ENCODE measurements at regions not wholly inside any gene's neighbourhood (a gene's known extent, or its start where the extent isn't known, plus 50 kb on each side); places are given as distances from the start of the nearest gene placed in this dataset.

GRCh38 chr7:52501696-52502095 is 533.7 kb upstream of the POM121L12 start:
- WGBS, 2 donors, result 70 to 78% methylated on average over 2 of the region's 2 CpGs
- H3K4me1 ChIP-seq, result no peaks in the 10 kb centered on the region
- TF ChIP-seq POLR2A (IDR thresholded peaks at IDR 0.05), result no peak
- TF ChIP-seq CTCF (IDR thresholded peaks at IDR 0.05), result no peak
- H3K27me3 ChIP-seq, result no peaks in the 10 kb centered on the region
- DNase-seq, result no peak
- H3K36me3 ChIP-seq (ENCODE audit: low read depth, missing control alignments), result no peaks in the 10 kb centered on the region
- no peak overlapping the region for H3K27ac ChIP-seq
- H3K4me3 ChIP-seq, result no peak overlapping the region
- intact Hi-C loops (cut with DNase I; ENCODE audit: low total_unique reads), result no loop called here
- no peaks in the 10 kb centered on the region for H3K9me3 ChIP-seq

GRCh38 chr7:52500841-52501240 is 534.6 kb upstream of the POM121L12 start:
- 57 to 74% methylated on average over 3 of the region's 3 CpGs for WGBS, 2 donors
- no peaks in the 10 kb centered on the region for H3K27me3 ChIP-seq
- H3K4me3 ChIP-seq, result no peak overlapping the region
- no peaks in the 10 kb centered on the region for H3K36me3 ChIP-seq (ENCODE audit: low read depth, missing control alignments)
- no peaks in the 10 kb centered on the region for H3K9me3 ChIP-seq
- DNase-seq, result no peak
- no peaks in the 10 kb centered on the region for H3K4me1 ChIP-seq
- H3K27ac ChIP-seq, result no peak overlapping the region
- TF ChIP-seq CTCF (IDR thresholded peaks at IDR 0.05) (no peak), POLR2A (IDR thresholded peaks at IDR 0.05) (no peak)
- intact Hi-C loops (cut with DNase I; ENCODE audit: low total_unique reads), result no loop called here

- 65 to 82% methylated on average over 1 of the region's 1 CpG for WGBS, 2 donors
- intact Hi-C loops (cut with DNase I; ENCODE audit: low total_unique reads), result no loop called here
- no peak overlapping the region for H3K4me3 ChIP-seq
- no peaks in the 10 kb centered on the region for H3K9me3 ChIP-seq
- DNase-seq, result no peak
- H3K27me3 ChIP-seq, result no peaks in the 10 kb centered on the region
- TF ChIP-seq CTCF (IDR thresholded peaks at IDR 0.05) (no peak), POLR2A (IDR thresholded peaks at IDR 0.05) (no peak)
- no peaks in the 10 kb centered on the region for H3K4me1 ChIP-seq
- no peaks in the 10 kb centered on the region for H3K36me3 ChIP-seq (ENCODE audit: low read depth, missing control alignments)
- no peak overlapping the region for H3K27ac ChIP-seq
Observed at GRCh38 chr7:52498366-52498765, 537.1 kb upstream of the POM121L12 start.

- Histone ChIP-seq H3K4me3 (no peak overlapping the region), H3K27me3 (no peaks in the 10 kb centered on the region), H3K27ac (no peak overlapping the region), H3K36me3 (ENCODE audit: low read depth, missing control alignments) (no peaks in the 10 kb centered on the region), H3K9me3 (no peaks in the 10 kb centered on the region), H3K4me1 (no peaks in the 10 kb centered on the region)
- DNase-seq, result no peak
- intact Hi-C loops (cut with DNase I; ENCODE audit: low total_unique reads), result no loop called here
- 63 to 78% methylated on average over 3 of the region's 3 CpGs for WGBS, 2 donors
- no peak for TF ChIP-seq POLR2A (IDR thresholded peaks at IDR 0.05)
- TF ChIP-seq CTCF (IDR thresholded peaks at IDR 0.05), result no peak
Observed at GRCh38 chr7:52486267-52486666, 549.2 kb upstream of the POM121L12 start.

- 66 to 69% methylated on average over 2 of the region's 2 CpGs for WGBS, 2 donors
- H3K27ac ChIP-seq, result no peak overlapping the region
- H3K27me3 ChIP-seq, result no peaks in the 10 kb centered on the region
- H3K36me3 ChIP-seq (ENCODE audit: low read depth, missing control alignments), result no peaks in the 10 kb centered on the region
- TF ChIP-seq POLR2A (IDR thresholded peaks at IDR 0.05) (no peak), CTCF (IDR thresholded peaks at IDR 0.05) (no peak)
- no peak overlapping the region for H3K4me3 ChIP-seq
- no peaks in the 10 kb centered on the region for H3K9me3 ChIP-seq
- no peak for DNase-seq
- H3K4me1 ChIP-seq, result no peaks in the 10 kb centered on the region
- intact Hi-C loops (cut with DNase I; ENCODE audit: low total_unique reads), result no loop called here
Observed at GRCh38 chr7:52482076-52482475, 553.4 kb upstream of the POM121L12 start.

All from testis (tissue), 2 donors.